Astrocyte (in vitro differentiated cells and primary cell): ENCODE measurements at regions not wholly inside any gene's neighbourhood (a gene's known extent, or its start where the extent isn't known, plus 50 kb on each side); places are given as distances from the start of the nearest gene placed in this dataset.

Experiments
- DNase-seq: peaks from one replicate; pipeline ENCODE4 v3.0.0-alpha.2; 2010; ENCODE audit warnings: low read depth
- FAIRE-seq: peaks from 2 replicates; lab custom pipeline; 2011; peaks lifted over from hg19 to GRCh38; lab: Jason Lieb, UNC
- H2AFZ ChIP-seq: 2 replicates; pipeline ENCODE4 v1.6.0; 2012; ENCODE audit warnings: low read depth, low read length, inconsistent platforms
- H3K27ac ChIP-seq: 2 replicates; pipeline ENCODE4 v1.5.1; 2011; ENCODE audit warnings: low read depth, low read length, inconsistent platforms
- H3K27me3 ChIP-seq: 2 replicates; pipeline ENCODE4 v1.6.0; 2011; ENCODE audit warnings: low read length, inconsistent platforms; ENCODE audit not compliant: insufficient read depth
- H3K36me3 ChIP-seq: 2 replicates; pipeline ENCODE4 v1.5.1; 2011; ENCODE audit warnings: low read length, inconsistent platforms; ENCODE audit not compliant: insufficient read depth
- H3K4me1 ChIP-seq: 2 replicates; pipeline ENCODE4 v1.5.1; 2011; ENCODE audit warnings: low read length, inconsistent platforms; ENCODE audit not compliant: insufficient read depth
- H3K4me2 ChIP-seq: 2 replicates; pipeline ENCODE4 v1.6.0; 2012; ENCODE audit warnings: low read length, inconsistent platforms
- H3K4me3 ChIP-seq: 2 replicates; pipeline ENCODE4 v1.5.1; 2011; ENCODE audit warnings: low read depth, mild to moderate bottlenecking, low read length, inconsistent platforms; ENCODE audit not compliant: insufficient read depth
- H3K79me2 ChIP-seq: 2 replicates; pipeline ENCODE4 v1.6.0; 2012; ENCODE audit warnings: mild to moderate bottlenecking, low read length, inconsistent platforms; ENCODE audit not compliant: insufficient read depth
- H3K9ac ChIP-seq: 2 replicates; pipeline ENCODE4 v1.6.0; 2012; ENCODE audit warnings: mild to moderate bottlenecking, low read length, inconsistent platforms
- H3K9me3 ChIP-seq: 2 replicates; pipeline ENCODE4 v1.5.1; 2012; ENCODE audit warnings: low read depth, mild to moderate bottlenecking, low read length, inconsistent platforms; ENCODE audit not compliant: insufficient read depth
- H4K20me1 ChIP-seq: 2 replicates; pipeline ENCODE4 v1.6.0; 2012; ENCODE audit warnings: low read length, inconsistent platforms; ENCODE audit not compliant: insufficient read depth
- H3K27ac Mint-ChIP-seq: one replicate; pipeline ENCODE4 v1.8.0; 2021; ENCODE audit warnings: mild to moderate bottlenecking, mixed read lengths; ENCODE audit not compliant: unreplicated experiment
- H3K27me3 Mint-ChIP-seq: one replicate; pipeline ENCODE4 v1.8.0; 2021; ENCODE audit warnings: low read depth, mixed read lengths; ENCODE audit not compliant: unreplicated experiment
- H3K36me3 Mint-ChIP-seq: one replicate; pipeline ENCODE4 v1.8.0; 2021; ENCODE audit warnings: low read depth, mixed read lengths; ENCODE audit not compliant: unreplicated experiment
- H3K4me1 Mint-ChIP-seq: one replicate; pipeline ENCODE4 v1.8.0; 2021; ENCODE audit warnings: low read depth, mixed read lengths; ENCODE audit not compliant: unreplicated experiment
- H3K4me3 Mint-ChIP-seq: one replicate; pipeline ENCODE4 v1.8.0; 2021; ENCODE audit warnings: mild to moderate bottlenecking, moderate library complexity, mixed read lengths; ENCODE audit not compliant: unreplicated experiment
- H3K9me3 Mint-ChIP-seq: one replicate; pipeline ENCODE4 v1.8.0; 2021; ENCODE audit warnings: mild to moderate bottlenecking, mixed read lengths; ENCODE audit not compliant: unreplicated experiment
- EZH2 ChIP-seq: IDR thresholded peaks from 2 replicates; pipeline ENCODE4 v1.6.1; 2012; ENCODE audit warnings: mild to moderate bottlenecking, low read length, inconsistent platforms; ENCODE audit not compliant: insufficient read depth
- TF ChIP-seq, protein P1 (sequence below): IDR thresholded peaks from 2 replicates; pipeline ENCODE4 v1.5.1; 2011; ENCODE audit warnings: low read depth, mild to moderate bottlenecking, inconsistent platforms, low read length, moderate library complexity; ENCODE audit not compliant: insufficient read depth

DNA sequence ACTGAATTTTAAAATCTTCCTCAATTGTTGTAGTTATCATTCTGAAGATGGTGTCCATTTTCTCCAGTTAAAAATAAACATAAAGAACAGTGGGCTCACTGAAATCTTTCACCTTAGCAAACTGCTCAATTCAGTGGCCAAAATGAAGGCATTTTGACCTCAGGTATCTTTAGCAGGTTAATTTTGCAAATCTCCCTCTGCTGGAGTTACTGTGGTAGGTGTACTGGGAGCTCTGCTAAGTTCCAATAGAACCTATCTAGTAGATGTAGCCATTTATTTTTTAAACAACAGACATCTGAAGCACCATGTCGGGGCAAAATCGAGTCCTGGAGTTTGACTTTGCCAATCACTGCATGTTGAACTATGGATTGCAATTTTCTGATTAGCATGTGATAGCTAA, 177.1 kb downstream of the IRS1 start:
- Mint-ChIP-seq H3K4me1 (peaks cover 29% of the 10 kb centered on the region), H3K9me3 (peaks cover 2% of the 10 kb centered on the region), H3K27ac (no peak overlapping the region), H3K4me3 (no peak overlapping the region), H3K27me3 (no peaks in the 10 kb centered on the region), H3K36me3 (peaks cover 4% of the 10 kb centered on the region)
- no peak for DNase-seq
- Histone ChIP-seq H3K27ac (no peak overlapping the region), H3K27me3 (no peaks in the 10 kb centered on the region), H3K9me3 (no peaks in the 10 kb centered on the region), H2AFZ (no peak overlapping the region), H3K4me3 (no peak overlapping the region), H3K36me3 (no peaks in the 10 kb centered on the region), H3K9ac (no peak overlapping the region), H3K4me2 (no peak overlapping the region), H4K20me1 (no peaks in the 10 kb centered on the region), H3K4me1 (peaks cover 11% of the 10 kb centered on the region), H3K79me2 (no peaks in the 10 kb centered on the region)
- TF ChIP-seq, protein P1, sequence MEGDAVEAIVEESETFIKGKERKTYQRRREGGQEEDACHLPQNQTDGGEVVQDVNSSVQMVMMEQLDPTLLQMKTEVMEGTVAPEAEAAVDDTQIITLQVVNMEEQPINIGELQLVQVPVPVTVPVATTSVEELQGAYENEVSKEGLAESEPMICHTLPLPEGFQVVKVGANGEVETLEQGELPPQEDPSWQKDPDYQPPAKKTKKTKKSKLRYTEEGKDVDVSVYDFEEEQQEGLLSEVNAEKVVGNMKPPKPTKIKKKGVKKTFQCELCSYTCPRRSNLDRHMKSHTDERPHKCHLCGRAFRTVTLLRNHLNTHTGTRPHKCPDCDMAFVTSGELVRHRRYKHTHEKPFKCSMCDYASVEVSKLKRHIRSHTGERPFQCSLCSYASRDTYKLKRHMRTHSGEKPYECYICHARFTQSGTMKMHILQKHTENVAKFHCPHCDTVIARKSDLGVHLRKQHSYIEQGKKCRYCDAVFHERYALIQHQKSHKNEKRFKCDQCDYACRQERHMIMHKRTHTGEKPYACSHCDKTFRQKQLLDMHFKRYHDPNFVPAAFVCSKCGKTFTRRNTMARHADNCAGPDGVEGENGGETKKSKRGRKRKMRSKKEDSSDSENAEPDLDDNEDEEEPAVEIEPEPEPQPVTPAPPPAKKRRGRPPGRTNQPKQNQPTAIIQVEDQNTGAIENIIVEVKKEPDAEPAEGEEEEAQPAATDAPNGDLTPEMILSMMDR, result peak; percentile 19
- no peak for TF ChIP-seq EZH2
- no peak for FAIRE-seq

DNA sequence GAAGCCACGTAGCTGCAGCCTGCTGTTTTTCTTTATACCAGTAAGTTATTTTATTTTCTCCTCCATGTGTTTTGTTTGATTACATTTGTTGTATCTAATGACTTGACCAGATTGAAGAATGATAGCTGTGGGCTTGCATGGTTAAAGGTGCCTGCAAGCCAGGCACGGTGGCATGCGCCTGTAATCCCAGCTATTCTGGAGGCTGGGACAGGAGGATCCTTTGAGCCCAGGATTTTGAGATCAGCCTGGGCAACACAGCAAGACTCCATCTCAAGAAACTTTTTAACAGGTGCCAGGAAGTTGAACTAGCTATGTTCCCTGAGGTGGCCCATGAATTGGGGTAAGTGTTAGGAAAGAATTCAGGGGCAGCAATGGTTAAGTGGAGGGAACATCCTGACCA, 179.4 kb downstream of the IRS1 start:
- no peak overlapping the region for H3K4me3 ChIP-seq
- no peak overlapping the region for H3K4me3 Mint-ChIP-seq
- no peaks in the 10 kb centered on the region for H3K9me3 ChIP-seq
- peaks cover 25% of the 10 kb centered on the region for H3K4me1 Mint-ChIP-seq
- H3K27ac Mint-ChIP-seq, result no peak overlapping the region
- no peak for DNase-seq
- peaks cover 2% of the 10 kb centered on the region for H3K9me3 Mint-ChIP-seq
- no peak overlapping the region for H3K27ac ChIP-seq
- TF ChIP-seq, protein P1, result no peak
- TF ChIP-seq EZH2, result no peak
- no peak overlapping the region for H3K9ac ChIP-seq
- H3K79me2 ChIP-seq, result no peaks in the 10 kb centered on the region
- H3K4me2 ChIP-seq, result no peak overlapping the region
- H4K20me1 ChIP-seq, result no peaks in the 10 kb centered on the region
- H3K36me3 ChIP-seq, result no peaks in the 10 kb centered on the region
- no peaks in the 10 kb centered on the region for H3K27me3 Mint-ChIP-seq
- peaks cover 11% of the 10 kb centered on the region for H3K4me1 ChIP-seq
- no peak overlapping the region for H2AFZ ChIP-seq
- no peaks in the 10 kb centered on the region for H3K27me3 ChIP-seq
- no peaks in the 10 kb centered on the region for H3K36me3 Mint-ChIP-seq
- no peak for FAIRE-seq

DNA sequence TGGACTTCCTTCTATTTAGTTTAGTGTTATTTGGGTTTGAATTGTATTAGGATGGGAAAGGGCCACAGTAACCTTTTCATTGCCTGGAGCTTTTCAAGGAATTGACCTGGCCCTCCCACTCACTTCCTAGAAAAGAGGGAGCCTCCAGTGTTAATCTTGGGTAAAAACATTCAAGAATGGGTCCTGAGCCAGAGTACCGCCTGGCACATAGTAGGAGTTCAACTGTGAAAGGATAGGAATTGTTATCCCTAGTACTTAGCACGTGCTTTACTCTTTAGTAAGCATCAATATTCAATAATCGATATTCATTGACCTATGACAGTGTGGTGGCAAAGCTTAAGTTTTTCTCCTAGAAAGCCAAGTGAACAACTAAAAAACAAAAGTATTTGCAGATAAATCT, 179.9 kb downstream of the IRS1 start:
- peaks cover 25% of the 10 kb centered on the region for H3K4me1 Mint-ChIP-seq
- FAIRE-seq, result no peak

More for the DNA sequence above, 179.9 kb downstream of the IRS1 start:
- H3K27me3 ChIP-seq, result no peaks in the 10 kb centered on the region
- no peak overlapping the region for H2AFZ ChIP-seq
- TF ChIP-seq, protein P1, result no peak
- no peak overlapping the region for H3K27ac Mint-ChIP-seq
- no peak overlapping the region for H3K27ac ChIP-seq
- no peak overlapping the region for H3K4me3 ChIP-seq
- H3K4me3 Mint-ChIP-seq, result no peak overlapping the region
- no peaks in the 10 kb centered on the region for H3K36me3 ChIP-seq
- no peak for DNase-seq
- no peaks in the 10 kb centered on the region for H3K9me3 ChIP-seq
- H3K36me3 Mint-ChIP-seq, result no peaks in the 10 kb centered on the region
- peaks cover 11% of the 10 kb centered on the region for H3K4me1 ChIP-seq
- peaks cover 2% of the 10 kb centered on the region for H3K9me3 Mint-ChIP-seq
- no peak overlapping the region for H3K9ac ChIP-seq
- H4K20me1 ChIP-seq, result no peaks in the 10 kb centered on the region
- H3K79me2 ChIP-seq, result no peaks in the 10 kb centered on the region
- no peaks in the 10 kb centered on the region for H3K27me3 Mint-ChIP-seq
- H3K4me2 ChIP-seq, result no peak overlapping the region
